Lower leg skin (tissue), 4 donors: ENCODE measurements at regions not wholly inside any gene's neighbourhood (a gene's known extent, or its start where the extent isn't known, plus 50 kb on each side); places are given as distances from the start of the nearest gene placed in this dataset.

Experiments used
- DNase-seq, 2 donors: peaks; one replicate each; pipeline ENCODE4 v3.0.0-alpha.2; 2019; ENCODE audit warnings: low spot score in 2 of 2
- H3K4me3 ChIP-seq: fragments of 200-600 bp; sonication (generic); 2 replicates; pipeline ENCODE4 v1.5.1; 2017; ENCODE audit warnings: mild to moderate bottlenecking, low read depth; ENCODE audit not compliant: poor library complexity, severe bottlenecking
- POLR2A ChIP-seq, 2 donors: fragments of 450-650 bp; IDR thresholded peaks; one replicate each; pipeline ENCODE4 v1.6.1; 2016 to 2017; ENCODE audit warnings: antibody characterized with exemption in 2 of 2, mild to moderate bottlenecking in 1 of 2, moderate library complexity in 1 of 2
- WGBS, 2 donors: methylation state at CpG; one replicate each; pipeline ENCODE4 v1.1.5; 2018; 5-methylcytosine and 5-hydroxymethylcytosine counted together
- intact Hi-C: fragments of 100-400 bp; cut with DNase I; formaldehyde crosslinking; loops from one replicate; pipeline ENCODE4 v1.15.0; 2023; ENCODE audit warnings: low total_unique reads
- TF ChIP-seq, protein P1 (sequence below), 3 donors: fragments of 450-650 bp; IDR thresholded peaks; one replicate each; pipeline ENCODE4 v1.5.1; 2016; ENCODE audit warnings: antibody characterized with exemption in 3 of 3, mild to moderate bottlenecking in 3 of 3, moderate library complexity in 2 of 3

GRCh38 chr9:89701221-89701798 lies 96.5 kb downstream of the GADD45G start:
- intact Hi-C loops = no loop called here
- DNase-seq = no peak
- no peak overlapping the region for H3K4me3 ChIP-seq
- TF ChIP-seq POLR2A (IDR thresholded peaks at IDR 0.05) = no peak
- TF ChIP-seq, protein P1, sequence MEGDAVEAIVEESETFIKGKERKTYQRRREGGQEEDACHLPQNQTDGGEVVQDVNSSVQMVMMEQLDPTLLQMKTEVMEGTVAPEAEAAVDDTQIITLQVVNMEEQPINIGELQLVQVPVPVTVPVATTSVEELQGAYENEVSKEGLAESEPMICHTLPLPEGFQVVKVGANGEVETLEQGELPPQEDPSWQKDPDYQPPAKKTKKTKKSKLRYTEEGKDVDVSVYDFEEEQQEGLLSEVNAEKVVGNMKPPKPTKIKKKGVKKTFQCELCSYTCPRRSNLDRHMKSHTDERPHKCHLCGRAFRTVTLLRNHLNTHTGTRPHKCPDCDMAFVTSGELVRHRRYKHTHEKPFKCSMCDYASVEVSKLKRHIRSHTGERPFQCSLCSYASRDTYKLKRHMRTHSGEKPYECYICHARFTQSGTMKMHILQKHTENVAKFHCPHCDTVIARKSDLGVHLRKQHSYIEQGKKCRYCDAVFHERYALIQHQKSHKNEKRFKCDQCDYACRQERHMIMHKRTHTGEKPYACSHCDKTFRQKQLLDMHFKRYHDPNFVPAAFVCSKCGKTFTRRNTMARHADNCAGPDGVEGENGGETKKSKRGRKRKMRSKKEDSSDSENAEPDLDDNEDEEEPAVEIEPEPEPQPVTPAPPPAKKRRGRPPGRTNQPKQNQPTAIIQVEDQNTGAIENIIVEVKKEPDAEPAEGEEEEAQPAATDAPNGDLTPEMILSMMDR (IDR thresholded peaks at IDR 0.05) = no peak
- WGBS, 2 donors = 36 to 55% methylated on average over 14 of the region's 14 CpGs

GRCh38 chr9:89702401-89702800 lies 97.6 kb downstream of the GADD45G start:
- H3K4me3 ChIP-seq = no peak overlapping the region
- WGBS, 2 donors = 91% methylated on average over 3 of the region's 3 CpGs
- TF ChIP-seq, protein P1 (IDR thresholded peaks at IDR 0.05) = no peak
- TF ChIP-seq POLR2A (IDR thresholded peaks at IDR 0.05) = no peak
- DNase-seq = no peak
- intact Hi-C loops = no loop called here

DNA sequence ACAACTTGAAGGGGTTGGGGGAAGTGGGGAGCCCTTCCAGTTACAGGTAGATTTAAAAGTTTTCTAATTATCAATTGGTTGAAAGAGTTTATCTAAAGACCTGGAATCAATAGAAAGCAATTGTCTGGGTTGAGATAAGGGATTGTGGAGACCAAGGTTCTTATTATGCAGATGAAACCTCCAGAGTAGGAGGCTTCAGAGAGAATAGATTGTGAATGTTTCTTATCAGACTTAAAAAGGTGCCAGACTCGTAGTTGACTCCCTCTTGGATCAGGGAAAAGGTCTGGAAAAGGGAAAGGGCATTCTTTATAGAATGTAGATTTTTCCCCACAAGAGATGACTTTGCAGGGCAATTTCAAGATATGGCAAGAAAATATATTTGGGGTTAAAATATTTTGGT lies 100.8 kb downstream of the GADD45G start:
- no peak overlapping the region for H3K4me3 ChIP-seq
- no peak for TF ChIP-seq POLR2A (IDR thresholded peaks at IDR 0.05)
- TF ChIP-seq, protein P1 (IDR thresholded peaks at IDR 0.05) = no peak
- intact Hi-C loops = no loop called here
- 0 to 55% methylated on average over 1 of the region's 1 CpG for WGBS, 2 donors
- DNase-seq = no peak

GRCh38 chr9:89706086-89706485 lies 101.3 kb downstream of the GADD45G start:
- intact Hi-C loops = no loop called here
- DNase-seq = no peak
- 56 to 57% methylated on average over 3 of the region's 3 CpGs for WGBS, 2 donors
- no peak overlapping the region for H3K4me3 ChIP-seq
- TF ChIP-seq, protein P1 (IDR thresholded peaks at IDR 0.05) = no peak
- TF ChIP-seq POLR2A (IDR thresholded peaks at IDR 0.05) = no peak

DNA sequence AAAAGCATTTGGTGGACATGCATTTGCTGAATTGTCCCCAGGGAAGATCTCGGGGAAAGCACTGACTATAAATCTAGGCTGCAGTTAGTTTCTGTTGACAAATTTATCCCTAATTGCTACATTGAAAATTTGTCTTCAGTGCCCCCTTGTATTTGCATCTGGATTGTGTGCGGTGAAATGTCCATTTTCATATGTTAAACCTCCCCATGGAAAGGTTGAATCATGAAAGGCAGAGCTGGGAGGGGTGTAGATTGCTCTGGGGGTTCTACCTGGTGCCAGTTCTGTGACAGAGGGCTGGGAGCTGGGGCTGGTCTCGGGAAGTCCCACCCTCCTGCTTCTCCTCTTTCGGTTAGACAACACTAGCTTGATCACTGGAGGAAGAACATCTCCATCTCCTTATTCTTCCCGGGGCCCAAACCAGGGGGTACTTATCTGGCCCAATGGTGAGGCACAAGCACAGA lies 101.9 kb downstream of the GADD45G start:
- no peak overlapping the region for H3K4me3 ChIP-seq
- WGBS, 2 donors = 36 to 58% methylated on average over 5 of the region's 5 CpGs
- no peak for DNase-seq
- intact Hi-C loops = no loop called here
- TF ChIP-seq, protein P1 (IDR thresholded peaks at IDR 0.05) = no peak
- no peak for TF ChIP-seq POLR2A (IDR thresholded peaks at IDR 0.05)

DNA sequence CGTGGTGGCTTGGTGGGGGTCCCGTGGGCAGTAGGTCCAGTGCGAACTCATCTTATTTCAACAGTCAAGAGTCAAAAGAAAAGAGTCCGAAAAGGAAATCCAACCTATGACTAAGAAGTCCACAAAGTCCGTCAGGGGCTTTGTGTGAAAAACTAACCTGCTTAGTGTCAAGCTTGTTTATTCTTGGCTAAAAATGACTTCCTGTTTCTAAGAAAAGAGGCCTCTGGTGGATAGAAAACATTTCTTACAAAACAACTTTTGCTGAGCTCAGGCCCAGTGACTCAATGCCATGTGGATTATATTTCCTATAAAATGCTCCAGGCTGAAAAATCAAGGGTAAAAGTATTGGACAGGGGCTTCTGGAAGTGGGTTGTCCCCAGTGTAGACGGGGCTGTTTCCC lies 105.9 kb downstream of the GADD45G start:
- intact Hi-C loops = no loop called here
- WGBS, 2 donors = 68 to 72% methylated on average over 6 of the region's 6 CpGs
- no peak overlapping the region for H3K4me3 ChIP-seq
- DNase-seq = no peak
- no peak for TF ChIP-seq POLR2A (IDR thresholded peaks at IDR 0.05)
- TF ChIP-seq, protein P1 (IDR thresholded peaks at IDR 0.05) = no peak
